Prostate gland (tissue), 2 donors: ENCODE measurements at regions not wholly inside any gene's neighbourhood (a gene's known extent, or its start where the extent isn't known, plus 50 kb on each side); places are given as distances from the start of the nearest gene placed in this dataset.

Experiments
- CTCF ChIP-seq, 4 experiments: fragments of 200-600 bp in 2 of 4; fragments of 450-650 bp in 2 of 4; sonication (generic) in 2 of 4; IDR thresholded peaks; 1 replicate in 3 of 4; 2 replicates in 1 of 4; pipeline ENCODE4 v1.5.1; 2016 to 2019; ENCODE audit warnings: antibody characterized with exemption in 4 of 4, mild to moderate bottlenecking in 2 of 4, moderate library complexity in 2 of 4
- POLR2A ChIP-seq: fragments of 450-650 bp; IDR thresholded peaks from one replicate; pipeline ENCODE4 v1.6.1; 2016; ENCODE audit warnings: antibody characterized with exemption, mild to moderate bottlenecking
- POLR2AphosphoS5 ChIP-seq: sonication (generic); formaldehyde crosslinking; IDR thresholded peaks from one replicate; pipeline ENCODE4 v1.6.1; 2017; ENCODE audit warnings: antibody characterized with exemption

- TF ChIP-seq CTCF (IDR thresholded peaks at IDR 0.05) (no peak), POLR2AphosphoS5 (no peak), POLR2A (no peak)
Observed at GRCh38 chr4:67038228-67038566, 507.1 kb downstream of the CENPC start.
